Calu3 (cell line): ENCODE measurements at regions not wholly inside any gene's neighbourhood (a gene's known extent, or its start where the extent isn't known, plus 50 kb on each side); places are given as distances from the start of the nearest gene placed in this dataset.

ENCODE experiments used
- BruUV-seq: library from RNA; stranded (reverse); fragments of 400-500 nt; replicated peaks from 2 replicates; lab custom pipeline; 2021; lab: Mats Ljungman, UMichigan
- CTCF ChIA-PET: fragments of 300-600 bp; sonication (Branson Sonifier 250); formaldehyde crosslinking; loops from one replicate; lab custom pipeline; 2022; ENCODE audit warnings: antibody characterized with exemption; lab: Charles Lee
- DNase-seq: peaks from one replicate; pipeline ENCODE4 v3.0.0; 2022
- H3K27ac Mint-ChIP-seq: one replicate; pipeline ENCODE4 v1.8.0; 2022; ENCODE audit warnings: mixed read lengths; ENCODE audit not compliant: unreplicated experiment
- H3K27me3 Mint-ChIP-seq: one replicate; pipeline ENCODE4 v1.8.0; 2022; ENCODE audit warnings: mixed read lengths; ENCODE audit not compliant: unreplicated experiment
- H3K36me3 Mint-ChIP-seq: one replicate; pipeline ENCODE4 v1.8.0; 2022; ENCODE audit warnings: mild to moderate bottlenecking, moderate library complexity, mixed read lengths; ENCODE audit not compliant: insufficient read depth, unreplicated experiment
- H3K4me1 Mint-ChIP-seq: one replicate; pipeline ENCODE4 v1.8.0; 2022; ENCODE audit warnings: mild to moderate bottlenecking, low read depth, mixed read lengths; ENCODE audit not compliant: unreplicated experiment
- H3K4me3 Mint-ChIP-seq: one replicate; pipeline ENCODE4 v1.8.0; 2022; ENCODE audit warnings: mild to moderate bottlenecking, low read depth, moderate library complexity, mixed read lengths; ENCODE audit not compliant: unreplicated experiment
- H3K9me3 Mint-ChIP-seq: one replicate; pipeline ENCODE4 v1.8.0; 2022; ENCODE audit warnings: low read depth, mixed read lengths; ENCODE audit not compliant: unreplicated experiment
- intact Hi-C: fragments of 100-400 bp; cut with micrococcal nuclease; formaldehyde crosslinking; loops from one replicate; pipeline ENCODE4 v1.10.0; 2022; ENCODE audit not compliant: unreplicated experiment
- TF ChIP-seq, protein P1 (sequence below): fragments of 200-600 bp; IDR thresholded peaks from one replicate; pipeline ENCODE4 v1.8.0; 2022; ENCODE audit warnings: antibody characterized with exemption; ENCODE audit not compliant: unreplicated experiment

DNA sequence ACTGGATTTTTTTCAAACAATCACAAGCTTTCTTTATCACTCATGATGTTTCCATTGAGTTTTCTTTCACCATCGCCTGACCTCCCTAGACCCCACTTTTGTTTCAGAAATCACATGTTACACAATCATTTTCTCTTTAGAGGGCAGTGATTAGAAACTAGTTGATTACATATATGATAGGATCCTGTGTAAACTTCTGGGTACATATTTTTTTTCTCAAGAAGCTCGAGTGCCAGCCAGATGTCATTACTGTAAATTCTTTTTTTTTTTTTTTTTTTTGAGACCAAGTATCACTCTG is 62.4 kb upstream of the PSMA6 start:
- no peaks in the 10 kb centered on the region for H3K9me3 Mint-ChIP-seq

DNA sequence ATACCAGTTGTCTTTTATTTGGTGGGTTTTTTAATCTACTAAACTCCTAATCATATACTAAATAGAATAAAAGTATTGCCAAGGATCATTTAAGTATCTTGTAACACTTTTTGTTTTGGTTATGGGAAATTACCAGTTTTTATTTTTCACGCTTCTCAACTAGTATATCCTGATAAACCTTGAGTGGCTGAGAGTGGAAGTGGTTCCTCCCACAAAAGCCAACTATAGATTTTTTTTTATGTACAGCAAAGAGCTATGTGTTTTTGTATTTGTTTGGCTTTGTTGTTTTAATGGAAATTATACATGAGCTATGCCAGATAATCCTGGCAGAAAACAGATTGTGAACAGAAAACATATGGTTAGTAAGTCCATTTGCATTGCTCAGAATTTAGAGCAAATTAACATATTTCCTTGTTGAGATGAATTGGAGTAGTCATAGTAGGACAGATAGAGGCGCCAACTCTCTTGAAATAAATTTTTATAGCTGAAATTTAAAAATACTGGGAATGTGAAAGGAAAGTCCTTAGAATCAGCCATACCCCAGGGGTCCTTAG is 60.9 kb upstream of the PSMA6 start:
- intact Hi-C loops = no loop called here

More for the DNA sequence above, 62.4 kb upstream of the PSMA6 start:
- CTCF ChIA-PET = interaction anchor here (0.6 to 2.0 kb wide), 7 partner anchors 22 to 269 kb away, joined by 3 to 12 read pairs (median 4); partner anchors contain the start of genes NFKBIA and PSMA6
- DNase-seq = no peak
- no peaks in the 10 kb centered on the region for H3K36me3 Mint-ChIP-seq
- no peaks in the 10 kb centered on the region for H3K27me3 Mint-ChIP-seq
- H3K4me1 Mint-ChIP-seq = no peaks in the 10 kb centered on the region
- TF ChIP-seq, protein P1, sequence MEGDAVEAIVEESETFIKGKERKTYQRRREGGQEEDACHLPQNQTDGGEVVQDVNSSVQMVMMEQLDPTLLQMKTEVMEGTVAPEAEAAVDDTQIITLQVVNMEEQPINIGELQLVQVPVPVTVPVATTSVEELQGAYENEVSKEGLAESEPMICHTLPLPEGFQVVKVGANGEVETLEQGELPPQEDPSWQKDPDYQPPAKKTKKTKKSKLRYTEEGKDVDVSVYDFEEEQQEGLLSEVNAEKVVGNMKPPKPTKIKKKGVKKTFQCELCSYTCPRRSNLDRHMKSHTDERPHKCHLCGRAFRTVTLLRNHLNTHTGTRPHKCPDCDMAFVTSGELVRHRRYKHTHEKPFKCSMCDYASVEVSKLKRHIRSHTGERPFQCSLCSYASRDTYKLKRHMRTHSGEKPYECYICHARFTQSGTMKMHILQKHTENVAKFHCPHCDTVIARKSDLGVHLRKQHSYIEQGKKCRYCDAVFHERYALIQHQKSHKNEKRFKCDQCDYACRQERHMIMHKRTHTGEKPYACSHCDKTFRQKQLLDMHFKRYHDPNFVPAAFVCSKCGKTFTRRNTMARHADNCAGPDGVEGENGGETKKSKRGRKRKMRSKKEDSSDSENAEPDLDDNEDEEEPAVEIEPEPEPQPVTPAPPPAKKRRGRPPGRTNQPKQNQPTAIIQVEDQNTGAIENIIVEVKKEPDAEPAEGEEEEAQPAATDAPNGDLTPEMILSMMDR = no peak
- intact Hi-C loops = loop anchor here (1.0 kb wide), 1 partner anchor 178 kb away; no protein-coding TSS in a partner anchor
- BruUV-seq = no TSS peak
- no peak overlapping the region for H3K27ac Mint-ChIP-seq
- H3K4me3 Mint-ChIP-seq = no peak overlapping the region

DNA sequence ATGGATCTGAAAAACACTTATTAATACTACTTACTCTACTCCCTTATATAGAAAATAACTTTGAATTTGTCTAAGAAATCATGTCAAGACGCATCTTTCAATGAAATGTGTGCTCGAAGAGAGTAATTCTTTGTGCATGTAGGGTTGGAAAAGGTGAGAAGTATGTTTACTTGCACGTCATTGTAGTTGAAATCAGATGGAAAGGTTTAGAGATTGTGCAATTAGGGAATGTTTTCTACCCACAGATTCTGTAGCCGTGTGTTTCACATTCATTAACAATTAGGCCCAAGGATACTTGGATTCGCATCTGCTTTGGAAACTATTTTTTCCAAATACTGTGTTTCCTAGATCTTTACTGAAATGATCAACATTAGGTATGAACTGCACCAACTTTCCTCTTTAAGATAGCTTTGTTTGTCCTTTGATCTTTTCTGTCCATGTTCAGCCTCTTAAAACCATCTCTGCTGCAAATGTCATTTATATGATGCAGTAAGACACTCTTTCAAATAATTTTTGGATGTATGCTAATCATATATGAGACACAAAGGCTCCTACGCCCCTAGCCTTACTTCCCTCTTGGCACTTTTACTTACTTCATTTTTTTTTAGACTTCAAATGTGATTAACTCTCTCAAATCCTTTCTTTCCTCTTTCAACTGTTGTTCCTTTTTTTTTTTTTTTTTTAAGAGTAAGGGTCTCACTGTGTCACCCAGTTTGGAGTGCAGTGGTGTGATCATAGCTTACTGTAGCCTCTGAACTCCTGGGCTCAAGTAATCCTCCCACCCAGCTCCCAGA is 58.0 kb upstream of the PSMA6 start:
- CTCF ChIA-PET = no interaction called here
- Mint-ChIP-seq H3K36me3 (no peaks in the 10 kb centered on the region), H3K27ac (no peak overlapping the region), H3K27me3 (no peaks in the 10 kb centered on the region), H3K9me3 (no peaks in the 10 kb centered on the region), H3K4me1 (no peaks in the 10 kb centered on the region), H3K4me3 (no peak overlapping the region)
- intact Hi-C loops = no loop called here
- DNase-seq = no peak
- BruUV-seq = no TSS peak
- TF ChIP-seq, protein P1 = no peak

More for the DNA sequence above, 60.9 kb upstream of the PSMA6 start:
- no peak overlapping the region for H3K27ac Mint-ChIP-seq
- BruUV-seq = no TSS peak
- H3K4me3 Mint-ChIP-seq = no peak overlapping the region
- no peaks in the 10 kb centered on the region for H3K36me3 Mint-ChIP-seq
- no peaks in the 10 kb centered on the region for H3K4me1 Mint-ChIP-seq
- CTCF ChIA-PET = interaction anchor here (1.2 kb wide), 1 partner anchor 11 kb away, joined by 3 read pairs; no protein-coding TSS in a partner anchor
- no peak for DNase-seq
- H3K27me3 Mint-ChIP-seq = no peaks in the 10 kb centered on the region
- no peaks in the 10 kb centered on the region for H3K9me3 Mint-ChIP-seq
- TF ChIP-seq, protein P1 = no peak

DNA sequence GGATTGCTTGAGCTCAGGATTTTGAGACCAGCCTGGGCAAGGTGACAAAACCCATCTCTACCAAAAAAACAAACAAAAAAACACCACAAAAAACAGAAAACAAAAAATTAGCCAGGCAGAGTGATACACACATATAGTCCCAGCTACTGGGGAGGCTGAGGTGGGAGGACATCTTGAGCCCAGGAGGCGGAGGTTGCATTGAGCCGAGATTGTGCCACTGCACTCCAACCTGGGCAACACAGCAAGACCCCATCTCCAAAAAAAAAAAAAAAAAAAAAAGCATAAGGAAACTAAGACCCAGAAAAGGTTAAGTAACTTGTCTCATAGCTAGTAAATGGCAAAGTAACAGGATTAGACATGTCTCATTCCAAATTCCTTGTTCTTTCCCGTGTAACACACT is 56.3 kb upstream of the PSMA6 start:
- TF ChIP-seq, protein P1 = no peak
- Mint-ChIP-seq H3K4me1 (no peaks in the 10 kb centered on the region), H3K36me3 (no peaks in the 10 kb centered on the region)

More for the DNA sequence above, 56.3 kb upstream of the PSMA6 start:
- H3K27me3 Mint-ChIP-seq = no peaks in the 10 kb centered on the region
- no peaks in the 10 kb centered on the region for H3K9me3 Mint-ChIP-seq
- no peak for DNase-seq
- H3K4me3 Mint-ChIP-seq = no peak overlapping the region
- intact Hi-C loops = no loop called here
- no TSS peak for BruUV-seq
- CTCF ChIA-PET = interaction anchor here (0.6 kb wide), 2 partner anchors 10 to 82 kb away, joined by 3 read pairs; no protein-coding TSS in a partner anchor
- no peak overlapping the region for H3K27ac Mint-ChIP-seq
